SK-N-SH (cell line): ENCODE measurements at regions not wholly inside any gene's neighbourhood (a gene's known extent, or its start where the extent isn't known, plus 50 kb on each side); places are given as distances from the start of the nearest gene placed in this dataset.

Experiments
- CTCF ChIA-PET: fragments of 300-600, 350-600 bp; formaldehyde crosslinking; extraction: SDS; loops from one replicate; lab custom pipeline; 2021; lab: Yijun Ruan, JAX
- POLR2A ChIA-PET: fragments of 350-600 bp; sonication (Branson Sonifier 250); formaldehyde crosslinking; extraction: SDS; loops from one replicate; lab custom pipeline; 2020; ENCODE audit warnings: antibody characterized with exemption, inconsistent platforms; lab: Yijun Ruan, JAX
- DNase-seq: peaks from one replicate; pipeline ENCODE4 v3.0.0; 2012
- H2AFZ ChIP-seq: fragments of 200-600 bp; sonication (generic); 2 replicates; pipeline ENCODE4 v1.8.1; 2016; ENCODE audit warnings: antibody characterized with exemption, mild to moderate bottlenecking, low read depth
- H3F3A ChIP-seq: fragments of 200-600 bp; sonication (generic); replicated peaks from 2 replicates; pipeline ENCODE3; 2016; ENCODE audit warnings: antibody characterized with exemption, mild to moderate bottlenecking; ENCODE audit not compliant: insufficient read depth
- H3K27ac ChIP-seq, 2 experiments: fragments of 200-500 bp in 1 of 2; fragments of 200-600 bp in 1 of 2; sonication (Bioruptor generic) in 1 of 2; sonication (generic), shearing (Covaris generic) in 1 of 2; 2 replicates each; pipeline versions ENCODE4 v1.5.1 to v1.6.1; 2014 to 2016; ENCODE audit warnings: low read depth in 2 of 2, inconsistent platforms in 1 of 2, low read length in 1 of 2, mild to moderate bottlenecking in 1 of 2, mixed read lengths in 1 of 2
- H3K27me3 ChIP-seq: fragments of 200-600 bp; sonication (generic), shearing (Covaris generic); 2 replicates; pipeline ENCODE4 v1.6.1; 2016; ENCODE audit warnings: mixed run types; ENCODE audit not compliant: insufficient read depth
- H3K36me3 ChIP-seq, 2 experiments: fragments of 200-500 bp in 1 of 2; fragments of 200-600 bp in 1 of 2; sonication (Bioruptor generic) in 1 of 2; sonication (generic) in 1 of 2; replicated peaks in 1 of 2; 2 replicates each; pipeline versions ENCODE3 to v1.5.1; 2014 to 2016; ENCODE audit warnings: low read length in 1 of 2, mild to moderate bottlenecking in 1 of 2; ENCODE audit not compliant: insufficient read depth in 2 of 2, control insufficient read depth in 1 of 2
- H3K4me1 ChIP-seq, 2 experiments: fragments of 200-500 bp in 1 of 2; fragments of 200-600 bp in 1 of 2; sonication (Bioruptor generic) in 1 of 2; sonication (generic), shearing (Covaris generic) in 1 of 2; 2 replicates each; pipeline versions ENCODE4 v1.5.1 to v1.6.1; 2014 to 2016; ENCODE audit warnings: low read depth in 1 of 2, low read length in 1 of 2, mixed run types in 1 of 2; ENCODE audit not compliant: insufficient read depth in 2 of 2, control insufficient read depth in 1 of 2
- H3K4me2 ChIP-seq: fragments of 200-600 bp; sonication (generic), shearing (Covaris generic); 2 replicates; pipeline ENCODE4 v1.6.1; 2017; ENCODE audit warnings: mixed run types
- H3K4me3 ChIP-seq, 2 experiments: fragments of 200-500 bp in 1 of 2; fragments of 200-600 bp in 1 of 2; sonication (Bioruptor generic) in 1 of 2; sonication (generic), shearing (Covaris generic) in 1 of 2; 2 replicates each; pipeline versions ENCODE4 v1.5.1 to v1.8.1; 2014 to 2016; ENCODE audit warnings: low read depth in 2 of 2, inconsistent platforms in 1 of 2, low read length in 1 of 2, mild to moderate bottlenecking in 1 of 2, mixed read lengths in 1 of 2, moderate library complexity in 1 of 2
- H3K79me2 ChIP-seq: fragments of 200-600 bp; sonication (generic); 2 replicates; pipeline ENCODE4 v1.8.1; 2017; ENCODE audit warnings: mild to moderate bottlenecking; ENCODE audit not compliant: insufficient read depth
- H3K9ac ChIP-seq: fragments of 200-600 bp; sonication (generic); 2 replicates; pipeline ENCODE4 v1.6.1; 2017; ENCODE audit warnings: mixed run types
- H3K9me2 ChIP-seq: fragments of 200-600 bp; sonication (generic); 2 replicates; pipeline ENCODE4 v1.6.1; 2017; ENCODE audit warnings: mixed run types
- H3K9me3 ChIP-seq: fragments of 200-600 bp; sonication (generic); 2 replicates; pipeline ENCODE4 v1.6.1; 2017; ENCODE audit warnings: mixed run types, mild to moderate bottlenecking, moderate library complexity
- H4K20me1 ChIP-seq: fragments of 200-600 bp; sonication (generic); 2 replicates; pipeline ENCODE4 v1.6.1; 2017; ENCODE audit warnings: mild to moderate bottlenecking, mixed run types; ENCODE audit not compliant: insufficient read depth
- CHD2 ChIP-seq: fragments of 150-350 bp; IDR thresholded peaks from 2 replicates; pipeline ENCODE4 v1.6.1; 2018; ENCODE audit warnings: low read length; ENCODE audit not compliant: partially characterized antibody
- ELF1 ChIP-seq: IDR thresholded peaks from 2 replicates; pipeline ENCODE4 v1.4.0; 2012
- EP300 ChIP-seq, 2 experiments: IDR thresholded peaks; 2 replicates each; pipeline versions ENCODE4 v1.4.0 to v1.6.1; 2012; ENCODE audit warnings: borderline replicate concordance in 1 of 2, low read depth in 1 of 2, low read length in 1 of 2
- FOXJ3 ChIP-seq: sonication (generic); formaldehyde crosslinking; IDR thresholded peaks from 2 replicates; pipeline ENCODE4 v1.5.1; 2020; ENCODE audit warnings: mild to moderate bottlenecking, missing genetic modification reagents
- MEF2A ChIP-seq: IDR thresholded peaks from 2 replicates; pipeline ENCODE4 v1.4.0; 2012; ENCODE audit warnings: low read depth, borderline replicate concordance
- MXI1 ChIP-seq: IDR thresholded peaks from 2 replicates; pipeline ENCODE4 v1.6.1; 2012; ENCODE audit warnings: mild to moderate bottlenecking, low read depth, low read length, improper control_type of control experiment
- NFIC ChIP-seq: IDR thresholded peaks from 2 replicates; pipeline ENCODE4 v1.4.0; 2012; ENCODE audit warnings: borderline replicate concordance
- NRF1 ChIP-seq: IDR thresholded peaks from 2 replicates; pipeline ENCODE4 v1.6.1; 2012; ENCODE audit warnings: low read depth, mild to moderate bottlenecking, low read length
- RAD21 ChIP-seq: IDR thresholded peaks from 2 replicates; pipeline ENCODE4 v1.6.1; 2012; ENCODE audit warnings: mild to moderate bottlenecking, low read length
- RCOR1 ChIP-seq: fragments of 150-350 bp; IDR thresholded peaks from 2 replicates; pipeline ENCODE4 v1.6.1; 2017; ENCODE audit warnings: antibody characterized with exemption, low read length
- RFX5 ChIP-seq: IDR thresholded peaks from 2 replicates; pipeline ENCODE4 v1.6.1; 2012; ENCODE audit warnings: mild to moderate bottlenecking, improper control_type of control experiment, low read length
- SIN3A ChIP-seq: IDR thresholded peaks from 2 replicates; pipeline ENCODE4 v1.6.1; 2012; ENCODE audit warnings: low read depth, mild to moderate bottlenecking, low read length, moderate library complexity, borderline replicate concordance
- SMC3 ChIP-seq: IDR thresholded peaks from 2 replicates; pipeline ENCODE4 v1.6.1; 2012; ENCODE audit warnings: low read depth, low read length, improper control_type of control experiment
- TAF1 ChIP-seq: IDR thresholded peaks from 2 replicates; pipeline ENCODE4 v1.6.1; 2012; ENCODE audit warnings: low read depth, mild to moderate bottlenecking, low read length, moderate library complexity, borderline replicate concordance
- TEAD4 ChIP-seq: IDR thresholded peaks from 2 replicates; pipeline ENCODE4 v1.4.0; 2012; ENCODE audit warnings: mild to moderate bottlenecking, borderline replicate concordance; ENCODE audit not compliant: insufficient read depth
- WGBS: methylation state at CpG from one replicate; pipeline ENCODE4 v1.1.6; 2017; ENCODE audit warnings: low lambda C conversion rate; 5-methylcytosine and 5-hydroxymethylcytosine counted together
- TF ChIP-seq, protein P1 (sequence below): IDR thresholded peaks from 2 replicates; pipeline ENCODE4 v1.6.1; 2012; ENCODE audit warnings: mild to moderate bottlenecking, low read depth, low read length, moderate library complexity
- TF ChIP-seq, protein P2 (sequence below): fragments of 200-600 bp; sonication (generic); IDR thresholded peaks from 2 replicates; pipeline ENCODE4 v1.6.1; 2017; ENCODE audit warnings: antibody characterized with exemption, mild to moderate bottlenecking, moderate library complexity
- TF ChIP-seq, protein P3 (sequence below): IDR thresholded peaks from 2 replicates; pipeline ENCODE4; 2012

DNA sequence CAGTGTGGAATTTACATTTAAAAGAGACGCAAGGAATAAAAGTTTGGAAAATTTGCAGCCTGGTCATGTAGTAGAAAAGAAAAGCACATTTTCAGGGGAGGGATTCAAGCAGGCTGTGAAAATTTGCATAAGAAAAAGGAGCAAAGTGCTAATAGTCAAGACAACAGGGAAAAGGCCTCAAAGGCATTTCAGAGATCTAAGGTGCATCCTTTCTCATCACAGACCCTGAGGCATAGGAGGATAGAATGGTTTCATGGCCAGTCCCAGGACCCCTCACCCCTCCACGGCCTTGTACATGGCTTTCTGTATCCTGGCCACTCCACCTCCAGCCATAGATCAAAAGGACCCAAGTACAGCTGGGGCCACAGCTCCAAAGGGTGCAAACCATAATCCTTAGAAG lies 380.5 kb upstream of the BRINP3 start (continued):
- TF ChIP-seq, protein P1, sequence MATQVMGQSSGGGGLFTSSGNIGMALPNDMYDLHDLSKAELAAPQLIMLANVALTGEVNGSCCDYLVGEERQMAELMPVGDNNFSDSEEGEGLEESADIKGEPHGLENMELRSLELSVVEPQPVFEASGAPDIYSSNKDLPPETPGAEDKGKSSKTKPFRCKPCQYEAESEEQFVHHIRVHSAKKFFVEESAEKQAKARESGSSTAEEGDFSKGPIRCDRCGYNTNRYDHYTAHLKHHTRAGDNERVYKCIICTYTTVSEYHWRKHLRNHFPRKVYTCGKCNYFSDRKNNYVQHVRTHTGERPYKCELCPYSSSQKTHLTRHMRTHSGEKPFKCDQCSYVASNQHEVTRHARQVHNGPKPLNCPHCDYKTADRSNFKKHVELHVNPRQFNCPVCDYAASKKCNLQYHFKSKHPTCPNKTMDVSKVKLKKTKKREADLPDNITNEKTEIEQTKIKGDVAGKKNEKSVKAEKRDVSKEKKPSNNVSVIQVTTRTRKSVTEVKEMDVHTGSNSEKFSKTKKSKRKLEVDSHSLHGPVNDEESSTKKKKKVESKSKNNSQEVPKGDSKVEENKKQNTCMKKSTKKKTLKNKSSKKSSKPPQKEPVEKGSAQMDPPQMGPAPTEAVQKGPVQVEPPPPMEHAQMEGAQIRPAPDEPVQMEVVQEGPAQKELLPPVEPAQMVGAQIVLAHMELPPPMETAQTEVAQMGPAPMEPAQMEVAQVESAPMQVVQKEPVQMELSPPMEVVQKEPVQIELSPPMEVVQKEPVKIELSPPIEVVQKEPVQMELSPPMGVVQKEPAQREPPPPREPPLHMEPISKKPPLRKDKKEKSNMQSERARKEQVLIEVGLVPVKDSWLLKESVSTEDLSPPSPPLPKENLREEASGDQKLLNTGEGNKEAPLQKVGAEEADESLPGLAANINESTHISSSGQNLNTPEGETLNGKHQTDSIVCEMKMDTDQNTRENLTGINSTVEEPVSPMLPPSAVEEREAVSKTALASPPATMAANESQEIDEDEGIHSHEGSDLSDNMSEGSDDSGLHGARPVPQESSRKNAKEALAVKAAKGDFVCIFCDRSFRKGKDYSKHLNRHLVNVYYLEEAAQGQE: no peak
- TF ChIP-seq, protein P2, sequence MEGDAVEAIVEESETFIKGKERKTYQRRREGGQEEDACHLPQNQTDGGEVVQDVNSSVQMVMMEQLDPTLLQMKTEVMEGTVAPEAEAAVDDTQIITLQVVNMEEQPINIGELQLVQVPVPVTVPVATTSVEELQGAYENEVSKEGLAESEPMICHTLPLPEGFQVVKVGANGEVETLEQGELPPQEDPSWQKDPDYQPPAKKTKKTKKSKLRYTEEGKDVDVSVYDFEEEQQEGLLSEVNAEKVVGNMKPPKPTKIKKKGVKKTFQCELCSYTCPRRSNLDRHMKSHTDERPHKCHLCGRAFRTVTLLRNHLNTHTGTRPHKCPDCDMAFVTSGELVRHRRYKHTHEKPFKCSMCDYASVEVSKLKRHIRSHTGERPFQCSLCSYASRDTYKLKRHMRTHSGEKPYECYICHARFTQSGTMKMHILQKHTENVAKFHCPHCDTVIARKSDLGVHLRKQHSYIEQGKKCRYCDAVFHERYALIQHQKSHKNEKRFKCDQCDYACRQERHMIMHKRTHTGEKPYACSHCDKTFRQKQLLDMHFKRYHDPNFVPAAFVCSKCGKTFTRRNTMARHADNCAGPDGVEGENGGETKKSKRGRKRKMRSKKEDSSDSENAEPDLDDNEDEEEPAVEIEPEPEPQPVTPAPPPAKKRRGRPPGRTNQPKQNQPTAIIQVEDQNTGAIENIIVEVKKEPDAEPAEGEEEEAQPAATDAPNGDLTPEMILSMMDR: no peak

DNA sequence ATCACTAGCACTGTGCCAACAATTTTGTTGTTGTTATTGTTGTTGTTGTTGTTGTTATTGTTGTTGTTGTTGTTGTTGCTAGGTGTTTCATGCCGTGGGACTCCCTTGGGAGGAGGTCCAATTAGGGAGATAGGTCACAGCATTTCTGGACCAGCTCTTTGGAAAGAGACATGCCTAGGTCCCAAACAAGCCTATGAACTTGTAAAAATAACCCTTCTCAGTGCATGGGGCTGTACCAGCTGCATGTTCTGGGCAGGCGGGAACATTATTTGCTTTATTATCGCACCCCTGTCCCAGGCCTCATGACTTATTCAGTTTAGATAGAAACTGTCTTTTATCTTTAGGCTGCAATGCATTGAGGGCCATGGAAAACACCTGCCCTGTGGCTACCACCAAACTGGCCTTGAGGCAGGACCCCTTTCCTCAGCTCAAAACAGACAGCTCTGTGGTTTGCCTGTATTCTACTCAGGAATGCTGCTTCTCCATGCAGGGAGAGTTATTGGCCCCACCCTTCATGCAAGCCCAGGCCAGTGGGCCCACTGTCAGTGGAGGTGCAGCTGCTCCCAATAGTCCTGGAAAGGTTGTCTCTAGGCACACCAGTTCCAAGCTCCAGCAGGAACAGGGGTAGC lies 386.5 kb upstream of the BRINP3 start:
- no peaks in the 10 kb centered on the region for H3F3A ChIP-seq
- H3K4me2 ChIP-seq: no peak overlapping the region
- H3K9ac ChIP-seq: no peak overlapping the region
- H3K79me2 ChIP-seq: no peaks in the 10 kb centered on the region
- H3K9me3 ChIP-seq: no peaks in the 10 kb centered on the region
- no peaks in the 10 kb centered on the region for H3K9me2 ChIP-seq
- no peak overlapping the region for H3K27ac ChIP-seq
- H3K4me1 ChIP-seq: no peaks in the 10 kb centered on the region
- H2AFZ ChIP-seq: no peak overlapping the region
- 0 out of 2 replicates have a peak, but pooled peaks cover 3% of the 10 kb centered on the region for H3K27me3 ChIP-seq
- POLR2A ChIA-PET: no interaction called here
- H3K36me3 ChIP-seq: no peaks in the 10 kb centered on the region
- H4K20me1 ChIP-seq: no peaks in the 10 kb centered on the region
- no peak for TF ChIP-seq MXI1
- no peak for TF ChIP-seq TAF1
- no peak for TF ChIP-seq NRF1
- TF ChIP-seq EP300 (IDR thresholded peaks at IDR 0.05; ENCODE audit: borderline replicate concordance in 1 of 2, low read depth in 1 of 2, low read length in 1 of 2): no peak
- TF ChIP-seq, protein P2: no peak
- no peak for TF ChIP-seq SIN3A
- no peak for TF ChIP-seq MEF2A
- TF ChIP-seq RAD21: no peak
- TF ChIP-seq NFIC: no peak
- no peak for TF ChIP-seq SMC3
- no peak for TF ChIP-seq ELF1
- TF ChIP-seq FOXJ3: no peak
- TF ChIP-seq RCOR1: no peak
- no peak for TF ChIP-seq RFX5
- TF ChIP-seq, protein P3, sequence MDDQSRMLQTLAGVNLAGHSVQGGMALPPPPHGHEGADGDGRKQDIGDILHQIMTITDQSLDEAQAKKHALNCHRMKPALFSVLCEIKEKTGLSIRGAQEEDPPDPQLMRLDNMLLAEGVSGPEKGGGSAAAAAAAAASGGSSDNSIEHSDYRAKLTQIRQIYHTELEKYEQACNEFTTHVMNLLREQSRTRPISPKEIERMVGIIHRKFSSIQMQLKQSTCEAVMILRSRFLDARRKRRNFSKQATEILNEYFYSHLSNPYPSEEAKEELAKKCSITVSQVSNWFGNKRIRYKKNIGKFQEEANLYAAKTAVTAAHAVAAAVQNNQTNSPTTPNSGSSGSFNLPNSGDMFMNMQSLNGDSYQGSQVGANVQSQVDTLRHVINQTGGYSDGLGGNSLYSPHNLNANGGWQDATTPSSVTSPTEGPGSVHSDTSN: no peak
- TF ChIP-seq CHD2: no peak
- TF ChIP-seq, protein P1: no peak
- no peak for TF ChIP-seq TEAD4
- TF ChIP-seq, all 33 proteins: peak for 0
- H3K4me3 ChIP-seq: no peak overlapping the region
- CTCF ChIA-PET: no interaction called here
- DNase-seq: no peak
- 3% methylated on average over 3 of the region's 3 CpGs for WGBS
